ENCODE measurements at regions not wholly inside any gene's neighbourhood (a gene's known extent, or its start where the extent isn't known, plus 50 kb on each side); places are given as distances from the start of the nearest gene placed in this dataset.
A peak's percentile ranks its signal among the peaks of the same experiment; 100 is the strongest.
"Not testable (repeated sequence)": the region's sequence is repeated elsewhere in the genome, so short reads cannot be mapped to it uniquely, and the experiment has no call there.

DNA sequence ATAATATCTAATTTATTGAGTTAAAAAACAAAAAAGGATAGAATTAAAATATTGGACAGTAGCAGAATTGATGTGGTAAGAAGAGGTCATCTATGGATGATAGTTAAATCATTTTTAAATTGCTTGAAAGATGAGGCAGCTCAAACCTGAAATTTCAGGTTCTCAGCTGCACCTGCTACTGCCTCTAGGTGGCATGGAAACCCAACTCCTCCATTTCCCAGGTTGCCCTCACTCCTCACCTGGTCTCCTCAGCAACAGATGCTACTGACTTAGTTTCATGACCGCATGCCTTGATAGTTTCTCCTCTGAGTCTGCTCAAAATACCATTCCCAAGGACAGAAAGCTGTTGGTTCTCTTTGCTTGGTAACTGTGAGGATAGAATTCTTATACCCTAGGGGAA is 148.1 kb downstream of the ABHD5 start:
- DNase-seq: no peak

- DNase-seq: no peak
These were observed 152.6 kb downstream of the ABHD5 start for GRCh38 chr3:43843386-43843785.

DNA sequence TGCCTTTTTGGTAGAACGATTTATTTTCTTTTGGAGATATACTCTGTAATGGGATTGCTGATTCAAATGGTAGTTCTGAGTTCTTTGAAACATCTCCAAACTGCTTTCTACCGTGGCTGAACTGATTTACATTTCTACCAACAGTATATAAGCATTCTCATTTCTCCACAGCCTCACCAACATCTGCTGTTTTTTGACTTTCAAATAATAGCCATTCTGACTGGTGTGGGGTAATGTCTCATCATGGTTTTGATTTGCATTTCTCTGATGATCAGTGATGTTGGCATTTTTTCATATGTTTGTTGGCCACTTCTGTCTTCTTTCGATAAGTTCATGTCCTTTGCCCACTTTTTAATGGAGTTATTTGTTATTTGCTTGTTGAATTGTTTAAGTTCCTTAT is 154.0 kb downstream of the ABHD5 start:
- no peak for DNase-seq

- not testable (repeated sequence) for DNase-seq
These were observed 154.8 kb downstream of the ABHD5 start for GRCh38 chr3:43845553-43845952.

DNA sequence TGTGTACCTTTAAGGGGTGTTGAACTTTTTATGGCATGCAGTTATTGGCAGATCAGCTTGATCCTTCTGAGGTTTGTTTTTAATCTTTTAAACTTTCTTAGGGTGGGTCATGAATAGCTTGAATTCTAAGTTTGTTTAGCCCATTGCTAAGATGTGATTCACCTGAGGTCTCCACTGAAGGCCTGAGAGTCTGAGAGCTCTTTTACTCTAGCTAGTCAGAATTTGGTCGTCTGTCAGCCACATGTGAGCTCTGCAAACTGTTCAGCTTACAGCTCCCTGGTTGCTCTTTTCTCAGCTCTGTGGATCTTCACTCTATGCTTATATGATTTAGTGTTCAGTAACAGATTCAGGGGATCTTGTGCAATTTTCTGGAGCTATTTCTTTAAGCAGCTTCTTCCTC is 161.3 kb downstream of the ABHD5 start:
- no peak for DNase-seq

DNA sequence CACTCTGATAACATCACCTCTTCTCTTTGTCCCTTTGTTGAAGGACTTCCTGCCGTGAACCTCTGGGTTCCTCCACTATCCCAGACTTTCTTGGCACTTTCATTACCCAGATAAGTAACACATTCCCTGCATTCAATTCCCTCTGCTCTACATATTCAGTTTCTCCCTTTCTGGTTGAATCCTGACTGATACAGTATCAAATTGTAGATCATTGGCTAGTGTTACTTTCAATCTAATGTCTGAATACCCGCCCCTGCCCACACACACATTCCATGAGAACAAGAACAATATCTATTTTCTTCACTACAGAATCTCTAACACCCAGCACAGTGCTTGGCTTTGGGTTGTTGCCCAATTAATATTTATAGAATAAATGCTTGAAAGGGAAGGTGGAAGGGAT is 163.5 kb downstream of the ABHD5 start:
- DNase-seq: no peak

DNA sequence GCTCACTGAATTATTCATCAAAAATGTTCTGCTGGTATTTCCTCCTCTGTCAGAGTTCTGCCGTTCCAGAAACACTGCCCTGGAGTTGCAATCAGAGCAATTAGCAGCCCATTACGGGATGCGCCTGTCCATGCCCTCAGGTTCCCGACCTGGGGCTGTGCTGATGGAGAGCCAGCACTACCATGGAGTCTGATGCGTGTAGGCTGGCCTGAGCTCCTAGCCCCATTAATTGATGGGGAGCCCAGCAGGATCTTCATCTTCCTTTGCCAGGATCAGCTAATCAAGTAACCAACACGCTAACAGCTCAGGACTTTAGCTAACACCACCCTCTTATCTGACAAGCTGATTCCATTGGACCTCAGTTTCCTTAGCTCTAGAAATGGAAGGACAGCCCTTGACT is 164.2 kb downstream of the ABHD5 start:
- DNase-seq: no peak

GRCh38 chr3:43855674-43856299 is 165.0 kb downstream of the ABHD5 start:
- DNase-seq: peak; percentile 22 to 34

GRCh38 chr3:43856351-43856750 is 165.6 kb downstream of the ABHD5 start:
- DNase-seq: no peak

DNA sequence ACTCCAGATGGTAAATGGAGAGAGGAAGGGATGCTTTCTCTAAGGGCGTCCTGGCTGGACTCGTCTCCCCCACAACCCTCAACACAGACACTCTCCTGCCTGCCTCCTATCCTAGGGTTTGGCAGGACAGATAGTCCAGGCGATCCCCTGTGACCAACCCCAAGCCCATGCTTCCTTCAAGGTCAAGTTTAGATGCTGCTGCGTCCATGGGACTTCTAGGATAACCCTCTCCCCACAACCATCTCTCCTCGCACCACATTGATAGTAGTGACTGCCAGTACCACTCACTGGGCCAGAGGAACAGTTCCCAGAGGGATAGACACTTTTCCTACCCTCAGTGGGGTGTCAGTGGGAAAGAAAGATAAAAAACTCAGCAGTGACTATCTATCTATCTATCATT is 166.0 kb downstream of the ABHD5 start:
- DNase-seq: no peak

GRCh38 chr3:43857361-43858293 is 166.9 kb downstream of the ABHD5 start:
- DNase-seq: no peak

GRCh38 chr3:43858294-43858701 is 167.6 kb downstream of the ABHD5 start:
- DNase-seq: no peak

DNA sequence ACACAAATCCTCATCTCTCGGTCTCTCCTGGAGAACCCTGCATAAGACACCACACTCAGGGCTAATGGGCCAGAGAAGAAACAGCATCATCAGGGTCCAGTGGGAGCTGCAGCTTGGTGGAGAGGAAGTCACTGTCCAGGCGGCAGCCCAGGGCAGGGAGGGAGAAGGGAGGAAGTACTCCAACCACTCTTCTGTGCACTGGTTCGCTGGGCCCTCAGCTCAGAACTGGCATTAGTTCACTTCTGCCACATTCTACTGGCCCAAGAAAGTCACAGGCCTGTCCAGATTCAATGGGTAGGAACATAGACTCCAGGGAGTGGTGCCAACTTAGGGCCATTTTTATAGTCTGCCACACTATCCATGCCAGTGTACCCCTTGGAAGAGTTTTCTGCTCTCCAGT is 169.0 kb downstream of the ABHD5 start:
- DNase-seq: no peak

DNA sequence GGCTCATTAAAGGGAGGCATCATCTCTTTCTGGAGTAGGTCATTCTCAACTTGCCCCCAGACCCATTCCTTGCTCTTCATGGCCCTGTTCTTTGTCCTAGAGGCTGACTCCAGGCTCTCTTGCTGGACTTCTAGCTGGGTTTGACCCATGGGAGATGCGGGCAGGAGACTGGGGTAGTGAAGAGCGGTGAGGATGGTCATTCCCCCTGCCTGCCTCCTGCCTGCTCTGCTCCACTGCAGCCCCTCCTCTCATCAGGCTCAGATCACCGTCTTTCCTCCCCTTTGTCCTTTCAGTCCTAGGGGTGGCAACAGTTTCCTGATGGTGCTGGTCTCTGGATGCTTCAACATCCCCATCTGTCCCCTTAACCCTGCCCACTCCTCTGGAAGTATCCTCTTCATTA is 170.9 kb downstream of the ABHD5 start:
- DNase-seq: no peak

DNA sequence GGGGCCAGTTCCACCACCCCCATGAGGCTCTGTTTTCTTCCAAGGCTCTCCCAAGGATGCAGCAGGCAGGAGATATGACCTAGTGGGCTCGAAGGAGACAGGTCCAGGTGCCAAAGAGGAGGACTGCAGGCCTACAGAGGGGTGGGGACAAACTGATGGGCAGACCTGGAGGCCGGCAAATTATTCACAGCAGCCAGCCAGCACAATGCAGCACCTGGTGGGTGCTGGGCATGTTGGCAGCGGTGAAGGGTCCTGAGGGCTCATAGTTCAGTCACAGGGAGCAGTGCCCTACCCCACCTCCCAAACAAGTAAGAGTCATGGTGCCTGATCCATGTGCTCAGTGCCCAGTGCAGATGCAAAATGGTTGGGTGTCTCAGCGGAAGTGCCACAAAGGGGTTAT is 171.7 kb downstream of the ABHD5 start:
- no peak for DNase-seq

GRCh38 chr3:43862992-43863805 is 172.5 kb downstream of the ABHD5 start:
- no peak for DNase-seq

DNA sequence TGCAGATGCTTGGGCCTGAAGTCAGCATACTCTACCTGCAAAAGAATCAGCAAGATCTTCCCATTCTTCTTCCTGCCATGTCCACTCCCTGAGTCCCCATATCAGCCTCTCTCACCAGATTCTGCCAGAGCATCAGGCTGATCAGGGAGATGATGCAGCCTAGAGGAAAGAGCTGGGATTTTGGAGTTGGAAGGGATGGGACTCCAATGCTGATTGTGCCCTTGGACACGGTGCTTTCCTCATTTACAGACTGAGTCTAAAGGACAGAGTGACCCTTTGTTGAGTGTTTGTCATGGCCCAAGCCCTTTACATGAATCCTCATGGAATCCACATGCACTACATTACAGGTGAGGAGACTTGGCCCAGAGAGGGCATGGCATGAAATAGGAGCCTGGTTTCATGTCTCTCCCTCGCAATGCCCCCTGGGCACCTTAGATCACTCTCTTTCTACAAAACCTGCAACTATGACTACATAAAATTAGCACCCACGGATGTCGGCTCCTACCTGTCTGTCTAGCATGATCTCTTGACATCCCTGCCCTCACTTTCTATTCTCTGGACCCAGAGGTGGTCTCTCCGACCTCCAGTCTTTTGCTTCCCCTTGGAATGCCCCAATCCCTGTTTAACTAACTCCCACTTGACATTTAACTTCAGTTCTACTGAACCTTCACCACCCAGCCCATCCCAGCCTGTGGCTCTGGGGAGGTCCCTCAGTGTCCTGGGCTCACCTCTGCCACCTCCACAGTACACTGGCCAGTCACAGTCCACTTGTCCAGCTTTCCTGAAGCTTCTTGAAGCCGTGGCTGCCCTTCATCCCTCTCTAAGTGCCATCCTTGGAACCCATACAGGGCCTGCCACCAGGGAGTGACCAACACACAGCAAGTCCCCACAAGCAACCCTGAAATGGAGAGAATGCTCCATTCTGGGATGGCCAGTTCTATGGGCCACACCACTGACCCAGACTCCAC is 173.5 kb downstream of the ABHD5 start:
- DNase-seq: no peak

DNA sequence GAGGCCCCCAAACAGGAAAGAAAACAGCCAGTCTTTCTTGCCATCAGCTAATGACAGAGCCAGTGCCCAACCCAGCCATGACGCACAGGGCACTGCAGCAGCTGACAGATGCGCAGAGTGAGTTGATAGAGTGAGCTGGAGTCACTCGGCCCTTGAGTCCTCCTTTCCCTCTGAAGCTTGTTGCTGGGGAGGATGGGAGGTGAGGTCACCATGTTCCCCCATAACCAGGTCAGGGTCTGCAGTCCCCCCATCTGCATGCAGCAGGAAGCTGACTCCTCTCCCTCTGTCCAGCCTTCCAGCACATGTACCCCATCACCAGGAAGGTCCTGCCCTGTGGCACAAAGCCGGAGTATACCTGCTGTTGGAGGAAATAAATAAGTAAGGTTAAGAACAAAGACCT is 174.6 kb downstream of the ABHD5 start:
- no peak for DNase-seq

DNA sequence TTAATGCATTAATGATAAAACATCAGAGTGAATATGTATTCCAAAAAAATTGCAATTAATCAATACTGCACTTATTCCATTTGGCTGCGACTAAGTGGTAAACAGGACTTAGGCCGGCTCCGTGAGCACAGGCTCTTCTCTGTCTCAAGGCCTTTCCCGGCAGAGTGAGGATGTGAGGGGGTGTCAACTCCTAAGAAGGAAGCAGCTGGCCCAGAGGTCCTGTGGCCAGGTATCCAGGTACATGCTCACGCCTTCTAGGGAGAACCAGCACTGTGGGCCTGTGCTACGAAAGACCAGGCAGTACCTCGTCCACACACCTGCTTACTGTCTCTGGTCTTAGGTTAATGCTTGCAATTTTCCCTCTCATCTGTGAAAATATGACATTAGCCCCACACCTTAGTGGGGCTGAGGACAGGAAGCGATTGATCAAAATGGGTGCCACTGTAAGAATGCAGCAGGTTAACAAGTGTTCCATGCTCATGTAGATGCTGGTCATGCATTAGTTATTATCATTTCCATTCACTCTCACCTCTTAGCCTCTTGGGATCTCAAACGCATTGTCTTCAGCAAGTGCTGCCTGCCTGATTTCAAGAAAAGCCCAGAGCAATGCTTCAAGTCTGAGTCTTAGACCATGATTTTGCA is 175.3 kb downstream of the ABHD5 start:
- DNase-seq: no peak

GRCh38 chr3:43866529-43867353 is 176.0 kb downstream of the ABHD5 start:
- DNase-seq: no peak
